GM23248 (cell line): ENCODE measurements at regions not wholly inside any gene's neighbourhood (a gene's known extent, or its start where the extent isn't known, plus 50 kb on each side); places are given as distances from the start of the nearest gene placed in this dataset.

Experiments used
- EZH2 ChIP-seq: fragments of 200-600 bp; sonication (generic); IDR thresholded peaks from 2 replicates; pipeline ENCODE4 v1.6.1; 2018; ENCODE audit warnings: antibody characterized with exemption, mild to moderate bottlenecking; ENCODE audit not compliant: insufficient read depth, poor library complexity, severe bottlenecking
- EZH2phosphoT487 ChIP-seq: fragments of 200-600 bp; sonication (generic); IDR thresholded peaks from 2 replicates; pipeline ENCODE4 v1.6.1; 2018; ENCODE audit warnings: antibody characterized with exemption, moderate library complexity, mild to moderate bottlenecking, low read depth; ENCODE audit not compliant: insufficient read depth

DNA sequence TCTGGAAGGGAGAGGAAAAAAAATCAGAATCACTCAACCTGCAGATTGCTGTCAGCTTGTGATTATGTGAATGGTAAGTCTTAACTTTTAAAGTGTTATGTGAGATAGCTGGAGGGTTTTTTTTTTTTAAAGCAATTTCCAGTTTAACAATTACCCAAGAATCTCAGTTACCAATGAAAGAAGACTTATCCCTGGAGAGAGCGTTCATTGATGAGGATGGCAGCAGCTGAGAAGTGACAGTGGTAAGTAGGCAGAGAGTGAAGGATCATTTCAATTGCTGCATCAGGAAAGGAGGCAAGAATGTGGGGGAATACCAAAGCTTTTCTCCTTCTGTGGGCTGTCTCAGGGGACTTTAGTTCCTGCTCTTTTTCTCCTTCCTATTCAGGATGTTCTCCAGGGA, 370.2 kb upstream of the C9orf72 start:
- TF ChIP-seq EZH2 (no peak), EZH2phosphoT487 (no peak)
